ENCODE measurements at regions not wholly inside any gene's neighbourhood (a gene's known extent, or its start where the extent isn't known, plus 50 kb on each side); places are given as distances from the start of the nearest gene placed in this dataset.

- H3K27me3 ChIP-seq (ENCODE audit: insufficient read depth, low read length) = no peaks in the 10 kb centered on the region
- no peak overlapping the region for H3K4me3 ChIP-seq (ENCODE audit: low read length)
- no peak overlapping the region for H2AFZ ChIP-seq (ENCODE audit: low read depth, low read length)
- no peaks in the 10 kb centered on the region for H3K9me3 ChIP-seq (ENCODE audit: low read length)
- no peaks in the 10 kb centered on the region for H3K36me3 ChIP-seq (ENCODE audit: insufficient read depth, low read length)
- H3K4me1 ChIP-seq (ENCODE audit: insufficient read depth, low read length) = no peaks in the 10 kb centered on the region
Measured at GRCh38 chr2:223357076-223357475, 245.1 kb downstream of the SCG2 start.

GRCh38 chr2:223363085-223363484 is 239.1 kb downstream of the SCG2 start:
- H3K4me1 ChIP-seq (ENCODE audit: insufficient read depth, low read length) = peaks cover 9% of the 10 kb centered on the region
- no peaks in the 10 kb centered on the region for H3K36me3 ChIP-seq (ENCODE audit: insufficient read depth, low read length)
- H3K9me3 ChIP-seq (ENCODE audit: low read length) = no peaks in the 10 kb centered on the region

GRCh38 chr2:223365158-223365679 is 236.9 kb downstream of the SCG2 start:
- Histone ChIP-seq H3K36me3 (ENCODE audit: insufficient read depth, low read length) (no peaks in the 10 kb centered on the region), H3K4me3 (ENCODE audit: low read length) (no peak overlapping the region), H3K4me1 (ENCODE audit: insufficient read depth, low read length) (peaks cover 17% of the 10 kb centered on the region), H3K27me3 (ENCODE audit: insufficient read depth, low read length) (no peaks in the 10 kb centered on the region), H2AFZ (ENCODE audit: low read depth, low read length) (no peak overlapping the region), H3K9me3 (ENCODE audit: low read length) (no peaks in the 10 kb centered on the region)

More at GRCh38 chr2:223363085-223363484, 239.1 kb downstream of the SCG2 start:
- Histone ChIP-seq H2AFZ (ENCODE audit: low read depth, low read length) (no peak overlapping the region), H3K4me3 (ENCODE audit: low read length) (no peak overlapping the region), H3K27me3 (ENCODE audit: insufficient read depth, low read length) (no peaks in the 10 kb centered on the region)

GRCh38 chr2:223366566-223366965 is 235.6 kb downstream of the SCG2 start:
- Histone ChIP-seq H3K27me3 (ENCODE audit: insufficient read depth, low read length) (no peaks in the 10 kb centered on the region), H3K9me3 (ENCODE audit: low read length) (no peaks in the 10 kb centered on the region), H2AFZ (ENCODE audit: low read depth, low read length) (no peak overlapping the region), H3K4me1 (ENCODE audit: insufficient read depth, low read length) (peaks cover 17% of the 10 kb centered on the region), H3K36me3 (ENCODE audit: insufficient read depth, low read length) (no peaks in the 10 kb centered on the region), H3K4me3 (ENCODE audit: low read length) (no peak overlapping the region)

- Histone ChIP-seq H2AFZ (ENCODE audit: low read depth, low read length) (peak overlapping the region; percentile 70), H3K27me3 (ENCODE audit: insufficient read depth, low read length) (no peaks in the 10 kb centered on the region), H3K4me1 (ENCODE audit: insufficient read depth, low read length) (peaks cover 17% of the 10 kb centered on the region), H3K36me3 (ENCODE audit: insufficient read depth, low read length) (no peaks in the 10 kb centered on the region), H3K9me3 (ENCODE audit: low read length) (no peaks in the 10 kb centered on the region), H3K4me3 (ENCODE audit: low read length) (no peak overlapping the region)
Measured at GRCh38 chr2:223368481-223368880, 233.7 kb downstream of the SCG2 start.

- Histone ChIP-seq H3K36me3 (ENCODE audit: insufficient read depth, low read length) (no peaks in the 10 kb centered on the region), H3K27me3 (ENCODE audit: insufficient read depth, low read length) (no peaks in the 10 kb centered on the region), H3K9me3 (ENCODE audit: low read length) (no peaks in the 10 kb centered on the region)
Measured at GRCh38 chr2:223369889-223370288, 232.3 kb downstream of the SCG2 start.

GRCh38 chr2:223383315-223383714 is 218.8 kb downstream of the SCG2 start:
- H3K4me1 ChIP-seq (ENCODE audit: insufficient read depth, low read length) = no peaks in the 10 kb centered on the region
- no peaks in the 10 kb centered on the region for H3K27me3 ChIP-seq (ENCODE audit: insufficient read depth, low read length)
- H2AFZ ChIP-seq (ENCODE audit: low read depth, low read length) = no peak overlapping the region
- H3K36me3 ChIP-seq (ENCODE audit: insufficient read depth, low read length) = no peaks in the 10 kb centered on the region
- no peak overlapping the region for H3K4me3 ChIP-seq (ENCODE audit: low read length)
- H3K9me3 ChIP-seq (ENCODE audit: low read length) = no peaks in the 10 kb centered on the region

More at GRCh38 chr2:223369889-223370288, 232.3 kb downstream of the SCG2 start:
- Histone ChIP-seq H3K4me1 (ENCODE audit: insufficient read depth, low read length) (peaks cover 17% of the 10 kb centered on the region), H2AFZ (ENCODE audit: low read depth, low read length) (no peak overlapping the region), H3K4me3 (ENCODE audit: low read length) (no peak overlapping the region)

GRCh38 chr2:223386189-223386588 is 216.0 kb downstream of the SCG2 start:
- Histone ChIP-seq H3K36me3 (ENCODE audit: insufficient read depth, low read length) (no peaks in the 10 kb centered on the region), H3K4me3 (ENCODE audit: low read length) (no peak overlapping the region), H3K4me1 (ENCODE audit: insufficient read depth, low read length) (no peaks in the 10 kb centered on the region), H3K9me3 (ENCODE audit: low read length) (no peaks in the 10 kb centered on the region), H3K27me3 (ENCODE audit: insufficient read depth, low read length) (no peaks in the 10 kb centered on the region), H2AFZ (ENCODE audit: low read depth, low read length) (no peak overlapping the region)

- H3K27me3 ChIP-seq (ENCODE audit: insufficient read depth, low read length) = no peaks in the 10 kb centered on the region
- H3K4me3 ChIP-seq (ENCODE audit: low read length) = no peak overlapping the region
- no peaks in the 10 kb centered on the region for H3K4me1 ChIP-seq (ENCODE audit: insufficient read depth, low read length)
- H3K36me3 ChIP-seq (ENCODE audit: insufficient read depth, low read length) = no peaks in the 10 kb centered on the region
- no peaks in the 10 kb centered on the region for H3K9me3 ChIP-seq (ENCODE audit: low read length)
- no peak overlapping the region for H2AFZ ChIP-seq (ENCODE audit: low read depth, low read length)
Measured at GRCh38 chr2:223386984-223387383, 215.2 kb downstream of the SCG2 start.

- H3K27me3 ChIP-seq (ENCODE audit: insufficient read depth, low read length) = no peaks in the 10 kb centered on the region
- peaks cover 4% of the 10 kb centered on the region for H3K9me3 ChIP-seq (ENCODE audit: low read length)
- no peaks in the 10 kb centered on the region for H3K36me3 ChIP-seq (ENCODE audit: insufficient read depth, low read length)
- no peaks in the 10 kb centered on the region for H3K4me1 ChIP-seq (ENCODE audit: insufficient read depth, low read length)
- no peak overlapping the region for H2AFZ ChIP-seq (ENCODE audit: low read depth, low read length)
- H3K4me3 ChIP-seq (ENCODE audit: low read length) = no peak overlapping the region
Measured at GRCh38 chr2:223389624-223390023, 212.5 kb downstream of the SCG2 start.

- no peaks in the 10 kb centered on the region for H3K36me3 ChIP-seq (ENCODE audit: insufficient read depth, low read length)
- no peaks in the 10 kb centered on the region for H3K27me3 ChIP-seq (ENCODE audit: insufficient read depth, low read length)
- peaks cover 4% of the 10 kb centered on the region for H3K9me3 ChIP-seq (ENCODE audit: low read length)
- H3K4me1 ChIP-seq (ENCODE audit: insufficient read depth, low read length) = no peaks in the 10 kb centered on the region
- no peak overlapping the region for H3K4me3 ChIP-seq (ENCODE audit: low read length)
- no peak overlapping the region for H2AFZ ChIP-seq (ENCODE audit: low read depth, low read length)
Measured at GRCh38 chr2:223396993-223397392, 205.2 kb downstream of the SCG2 start.

GRCh38 chr2:223399357-223399957 is 202.7 kb downstream of the SCG2 start:
- Histone ChIP-seq H3K9me3 (ENCODE audit: low read length) (no peaks in the 10 kb centered on the region), H3K4me1 (ENCODE audit: insufficient read depth, low read length) (no peaks in the 10 kb centered on the region), H2AFZ (ENCODE audit: low read depth, low read length) (no peak overlapping the region), H3K36me3 (ENCODE audit: insufficient read depth, low read length) (no peaks in the 10 kb centered on the region), H3K4me3 (ENCODE audit: low read length) (no peak overlapping the region), H3K27me3 (ENCODE audit: insufficient read depth, low read length) (no peaks in the 10 kb centered on the region)

GRCh38 chr2:223404616-223405015 is 197.5 kb downstream of the SCG2 start:
- Histone ChIP-seq H3K9me3 (ENCODE audit: low read length) (no peaks in the 10 kb centered on the region), H3K4me3 (ENCODE audit: low read length) (no peak overlapping the region), H3K4me1 (ENCODE audit: insufficient read depth, low read length) (no peaks in the 10 kb centered on the region), H2AFZ (ENCODE audit: low read depth, low read length) (no peak overlapping the region), H3K27me3 (ENCODE audit: insufficient read depth, low read length) (no peaks in the 10 kb centered on the region), H3K36me3 (ENCODE audit: insufficient read depth, low read length) (no peaks in the 10 kb centered on the region)

- no peaks in the 10 kb centered on the region for H3K9me3 ChIP-seq (ENCODE audit: low read length)
- no peak overlapping the region for H3K4me3 ChIP-seq (ENCODE audit: low read length)
- H2AFZ ChIP-seq (ENCODE audit: low read depth, low read length) = no peak overlapping the region
- no peaks in the 10 kb centered on the region for H3K36me3 ChIP-seq (ENCODE audit: insufficient read depth, low read length)
- no peaks in the 10 kb centered on the region for H3K27me3 ChIP-seq (ENCODE audit: insufficient read depth, low read length)
- no peaks in the 10 kb centered on the region for H3K4me1 ChIP-seq (ENCODE audit: insufficient read depth, low read length)
Measured at GRCh38 chr2:223414646-223415045, 187.5 kb downstream of the SCG2 start.
